HCT116 (cell line): ENCODE measurements at regions not wholly inside any gene's neighbourhood (a gene's known extent, or its start where the extent isn't known, plus 50 kb on each side); places are given as distances from the start of the nearest gene placed in this dataset.
"Not testable (repeated sequence)": the region's sequence is repeated elsewhere in the genome, so short reads cannot be mapped to it uniquely, and the experiment has no call there.

ENCODE experiments used
- EZH2 ChIP-seq: fragments of 200-600 bp; sonication (generic); IDR thresholded peaks from 2 replicates; pipeline ENCODE4 v1.6.1; 2017; ENCODE audit warnings: antibody characterized with exemption, mixed run types
- JUND ChIP-seq: IDR thresholded peaks from 2 replicates; pipeline ENCODE4 v1.6.1; 2012
- SP1 ChIP-seq: IDR thresholded peaks from 2 replicates; pipeline ENCODE4 v1.6.1; 2012; ENCODE audit warnings: low read depth

GRCh38 chr13:25019741-25020140 lies 76.2 kb upstream of the PABPC3 start:
- not testable (repeated sequence) for TF ChIP-seq SP1, EZH2, JUND
